Neuronal stem cell (in vitro differentiated cells): ENCODE measurements at regions not wholly inside any gene's neighbourhood (a gene's known extent, or its start where the extent isn't known, plus 50 kb on each side); places are given as distances from the start of the nearest gene placed in this dataset.

Source experiments
- DNase-seq: peaks from one replicate; pipeline ENCODE4 v3.0.0-alpha.2; 2013; ENCODE audit warnings: low spot score
- H2AFZ ChIP-seq: one replicate; pipeline ENCODE4 v1.6.1; 2013; ENCODE audit warnings: mild to moderate bottlenecking, low read length, inconsistent platforms
- H2AK5ac ChIP-seq: 2 replicates; pipeline ENCODE4 v1.6.1; 2013; ENCODE audit warnings: low read depth, mild to moderate bottlenecking, inconsistent platforms, low read length, moderate library complexity, mixed read lengths
- H2BK120ac ChIP-seq: 2 replicates; pipeline ENCODE4 v1.6.1; 2013; ENCODE audit warnings: low read depth, mild to moderate bottlenecking, inconsistent platforms, low read length, moderate library complexity, mixed read lengths
- H2BK12ac ChIP-seq: one replicate; pipeline ENCODE4 v1.6.1; 2013; ENCODE audit warnings: low read length, inconsistent platforms
- H2BK15ac ChIP-seq: 2 replicates; pipeline ENCODE4 v1.6.1; 2013; ENCODE audit warnings: mild to moderate bottlenecking, low read length, inconsistent platforms, mixed read lengths
- H2BK5ac ChIP-seq: one replicate; pipeline ENCODE4 v1.6.1; 2013; ENCODE audit warnings: inconsistent platforms, mild to moderate bottlenecking, low read length, moderate library complexity
- H3K14ac ChIP-seq: one replicate; pipeline ENCODE4 v1.6.1; 2013; ENCODE audit warnings: low read length, inconsistent platforms
- H3K18ac ChIP-seq: 2 replicates; pipeline ENCODE4 v1.6.1; 2013; ENCODE audit warnings: low read length, inconsistent platforms
- H3K23ac ChIP-seq: 2 replicates; pipeline ENCODE4 v1.6.1; 2013; ENCODE audit warnings: low read depth, mild to moderate bottlenecking, mixed read lengths, low read length, inconsistent platforms; ENCODE audit not compliant: poor library complexity
- H3K27ac ChIP-seq: replicated peaks from 3 replicates; pipeline ENCODE4 v1.5.1; 2013; ENCODE audit warnings: low read length, inconsistent platforms
- H3K27me3 ChIP-seq, 3 experiments: 2 replicates each; pipeline ENCODE4 v1.6.1; 2013; ENCODE audit warnings: low read length in 3 of 3, mild to moderate bottlenecking in 2 of 3, inconsistent platforms in 1 of 3, low read depth in 1 of 3, mixed read lengths in 1 of 3, moderate library complexity in 1 of 3; ENCODE audit not compliant: control insufficient read depth in 3 of 3, insufficient read depth in 3 of 3
- H3K36me3 ChIP-seq, 2 donors: replicated peaks in 1 of 2; 2 replicates each; pipeline ENCODE4 v1.6.1; 2013; ENCODE audit warnings: low read length in 2 of 2; ENCODE audit not compliant: control insufficient read depth in 2 of 2, insufficient read depth in 2 of 2
- H3K4ac ChIP-seq: 2 replicates; pipeline ENCODE4 v1.6.1; 2013; ENCODE audit warnings: inconsistent platforms, mild to moderate bottlenecking, low read length, moderate library complexity
- H3K4me1 ChIP-seq, 2 donors: 1 replicate in 1 of 2; 2 replicates in 1 of 2; pipeline ENCODE4 v1.6.1; 2013; ENCODE audit warnings: low read length in 2 of 2, low read depth in 1 of 2; ENCODE audit not compliant: control insufficient read depth in 2 of 2, insufficient read depth in 1 of 2
- H3K4me2 ChIP-seq: one replicate; pipeline ENCODE4 v1.6.1; 2013; ENCODE audit warnings: mild to moderate bottlenecking, low read length, inconsistent platforms; ENCODE audit not compliant: insufficient read depth, poor library complexity, severe bottlenecking
- H3K4me3 ChIP-seq, 2 donors: 2 replicates each; pipeline ENCODE4 v1.5.1; 2013; ENCODE audit warnings: low read length in 2 of 2, mild to moderate bottlenecking in 2 of 2, inconsistent platforms in 1 of 2, moderate library complexity in 1 of 2
- H3K79me1 ChIP-seq: one replicate; pipeline ENCODE4 v1.6.1; 2013; ENCODE audit warnings: low read depth, mild to moderate bottlenecking, inconsistent platforms, low read length, moderate library complexity
- H3K9ac ChIP-seq: one replicate; pipeline ENCODE4 v1.6.1; 2013; ENCODE audit warnings: mild to moderate bottlenecking, low read depth, low read length, inconsistent platforms; ENCODE audit not compliant: poor library complexity
- H3K9me3 ChIP-seq, 2 donors: replicated peaks in 1 of 2; 2 replicates each; pipeline versions ENCODE3 to v1.6.1; 2013; ENCODE audit warnings: low read length in 2 of 2, mild to moderate bottlenecking in 2 of 2, inconsistent platforms in 1 of 2, low read depth in 1 of 2, mixed read lengths in 1 of 2, moderate library complexity in 1 of 2; ENCODE audit not compliant: control insufficient read depth in 2 of 2, insufficient read depth in 1 of 2
- H4K8ac ChIP-seq: one replicate; pipeline ENCODE4 v1.6.1; 2013; ENCODE audit warnings: low read depth, mild to moderate bottlenecking, inconsistent platforms, low read length, moderate library complexity
- H4K91ac ChIP-seq: one replicate; pipeline ENCODE4 v1.6.1; 2013; ENCODE audit warnings: low read length, low read depth, mild to moderate bottlenecking, inconsistent platforms; ENCODE audit not compliant: poor library complexity
- WGBS, 2 donors: extraction: QIAGEN DNeasy Blood & Tissue Kit; methylation state at CpG; one replicate each; pipeline ENCODE4 v1.1.7; 2013; ENCODE audit warnings: missing lambda C conversion rate in 2 of 2, mixed read lengths in 1 of 2; ENCODE audit not compliant: insufficient read length in 2 of 2, insufficient replicate concordance in 1 of 2; ENCODE audit errors: extremely low coverage in 2 of 2; 5-methylcytosine and 5-hydroxymethylcytosine counted together

DNA sequence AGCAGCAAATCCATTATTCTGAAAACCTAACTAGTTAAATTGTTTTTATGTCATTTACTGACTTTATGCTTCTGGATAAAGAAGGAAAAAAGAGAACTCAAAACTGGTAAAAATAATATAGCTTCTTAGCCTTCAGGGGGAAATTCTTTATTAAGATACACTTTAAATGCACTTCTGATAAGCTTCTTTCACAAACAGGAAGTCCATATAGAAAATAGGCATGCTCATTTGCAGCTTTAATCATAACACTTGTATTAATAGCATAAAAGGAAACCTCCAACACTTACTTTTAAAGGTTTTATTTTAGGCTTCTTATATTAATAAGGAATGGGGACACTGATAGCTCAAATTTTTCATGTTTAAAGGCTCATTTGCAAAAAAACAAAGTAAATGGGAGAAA, 538.0 kb upstream of the SLC35B3 start:
- Histone ChIP-seq H3K23ac (no peak overlapping the region), H2BK15ac (no peak overlapping the region), H3K9me3 (no peaks in the 10 kb centered on the region), H3K18ac (no peak overlapping the region), H2BK120ac (no peak overlapping the region), H3K36me3 (no peaks in the 10 kb centered on the region), H3K4ac (no peak overlapping the region), H3K4me1 (no peaks in the 10 kb centered on the region), H2AK5ac (no peak overlapping the region), H4K8ac (no peak overlapping the region), H2BK5ac (no peak overlapping the region), H3K27me3 (no peaks in the 10 kb centered on the region), H3K4me2 (no peak overlapping the region), H3K9ac (no peak overlapping the region), H2AFZ (no peak overlapping the region), H3K4me3 (no peak overlapping the region), H3K27ac (no peak overlapping the region), H2BK12ac (no peak overlapping the region), H4K91ac (no peak overlapping the region), H3K79me1 (no peaks in the 10 kb centered on the region), H3K14ac (no peak overlapping the region)
- DNase-seq, result no peak

DNA sequence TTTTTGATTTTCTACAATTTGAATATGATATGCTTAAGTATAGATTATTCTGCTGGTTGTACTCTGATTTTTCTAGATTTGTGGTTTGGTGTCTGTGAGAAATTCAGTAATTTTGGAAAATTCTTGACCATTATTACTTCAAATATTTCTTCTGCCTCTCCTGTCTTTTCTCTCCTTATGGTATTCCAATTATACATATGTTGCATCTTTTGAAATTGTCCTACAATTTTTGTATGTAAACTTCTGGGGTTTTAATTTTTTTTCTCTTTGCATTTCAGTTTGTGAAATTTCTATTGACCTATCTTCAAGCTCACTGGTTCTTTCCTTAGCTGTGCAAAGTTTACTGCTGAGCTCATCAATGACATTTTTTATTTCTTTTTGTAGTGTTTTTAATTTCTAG, 534.4 kb upstream of the SLC35B3 start:
- no peak overlapping the region for H2BK120ac ChIP-seq
- no peak overlapping the region for H3K18ac ChIP-seq
- H3K36me3 ChIP-seq, result no peaks in the 10 kb centered on the region
- no peak overlapping the region for H3K23ac ChIP-seq
- no peak overlapping the region for H3K4ac ChIP-seq
- DNase-seq, result no peak
- no peak overlapping the region for H2AK5ac ChIP-seq
- no peak overlapping the region for H3K4me3 ChIP-seq
- no peaks in the 10 kb centered on the region for H3K27me3 ChIP-seq
- no peak overlapping the region for H3K27ac ChIP-seq
- peaks cover 0 to 2% of the 10 kb centered on the region in 2 donors for H3K9me3 ChIP-seq
- H3K9ac ChIP-seq, result no peak overlapping the region
- H2BK5ac ChIP-seq, result no peak overlapping the region
- no peak overlapping the region for H4K91ac ChIP-seq
- no peak overlapping the region for H4K8ac ChIP-seq
- no peaks in the 10 kb centered on the region for H3K79me1 ChIP-seq
- no peak overlapping the region for H3K14ac ChIP-seq
- H3K4me1 ChIP-seq, result no peaks in the 10 kb centered on the region
- H2BK15ac ChIP-seq, result no peak overlapping the region
- H2BK12ac ChIP-seq, result no peak overlapping the region
- H3K4me2 ChIP-seq, result no peak overlapping the region
- H2AFZ ChIP-seq, result no peak overlapping the region

DNA sequence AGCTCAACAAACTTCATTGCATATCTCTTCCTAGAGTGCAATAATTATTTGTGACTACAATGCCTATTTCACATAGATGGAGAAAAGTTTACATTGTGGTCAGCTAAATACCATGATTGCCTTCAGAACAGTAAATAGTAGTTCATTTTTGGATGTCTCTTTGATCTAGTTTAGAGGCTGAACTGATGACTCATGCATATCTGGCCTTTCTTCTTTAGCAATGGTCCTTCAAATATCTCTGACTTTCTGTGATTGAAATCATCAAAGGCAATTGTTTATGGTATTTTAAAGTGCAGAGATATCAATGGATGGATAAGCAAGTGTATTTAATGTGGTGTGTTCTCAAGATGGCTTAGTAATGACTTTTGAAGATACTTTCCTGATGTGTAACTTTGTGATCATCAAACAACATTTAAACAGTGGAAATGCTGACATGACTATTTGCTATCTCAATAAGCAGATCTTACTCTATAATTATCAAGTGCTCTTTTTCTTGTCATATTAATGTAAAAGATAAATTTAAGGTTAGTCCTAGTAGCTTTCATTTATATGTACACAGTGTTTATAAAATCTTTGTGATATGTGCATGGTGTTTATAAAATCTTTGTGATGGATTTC, 523.7 kb upstream of the SLC35B3 start:
- DNase-seq, result no peak

DNA sequence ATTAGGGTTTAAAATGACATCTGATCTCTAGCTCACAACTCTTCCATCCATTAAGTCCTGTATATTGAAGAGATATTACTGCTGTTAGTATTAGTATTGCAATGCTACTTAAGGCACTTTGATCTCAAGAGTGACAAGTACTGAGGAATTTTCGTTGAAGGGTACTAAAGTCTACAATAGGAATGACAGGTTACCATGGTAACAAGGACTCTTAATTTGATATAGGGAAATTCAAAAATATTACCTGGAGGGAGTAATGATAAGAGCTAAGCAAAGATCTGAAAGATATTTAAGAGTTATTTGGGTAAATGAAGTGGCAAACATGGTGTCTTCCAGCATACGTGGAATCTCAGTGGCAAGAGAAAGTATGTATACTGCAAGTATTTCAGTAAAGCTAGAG, 518.0 kb upstream of the SLC35B3 start:
- Histone ChIP-seq H3K27me3 (no peaks in the 10 kb centered on the region), H3K9me3 (no peaks in the 10 kb centered on the region), H3K4me1 (no peaks in the 10 kb centered on the region), H3K4me3 (no peak overlapping the region), H2BK120ac (no peak overlapping the region), H2BK5ac (no peak overlapping the region), H3K23ac (no peak overlapping the region), H2BK12ac (no peak overlapping the region), H3K14ac (no peak overlapping the region), H3K4me2 (no peak overlapping the region), H4K8ac (no peak overlapping the region), H4K91ac (no peak overlapping the region), H3K27ac (no peak overlapping the region), H2AFZ (no peak overlapping the region), H3K18ac (no peak overlapping the region), H3K36me3 (no peaks in the 10 kb centered on the region), H2AK5ac (no peak overlapping the region), H3K79me1 (no peaks in the 10 kb centered on the region), H3K4ac (no peak overlapping the region), H2BK15ac (no peak overlapping the region), H3K9ac (no peak overlapping the region)
- no peak for DNase-seq
- no CpG with 5 or more reads among the region's 2 CpGs for WGBS, 2 donors

More for the DNA sequence above, 523.7 kb upstream of the SLC35B3 start:
- Histone ChIP-seq H3K27ac (no peak overlapping the region), H3K79me1 (no peaks in the 10 kb centered on the region), H3K23ac (no peak overlapping the region), H4K8ac (no peak overlapping the region), H4K91ac (no peak overlapping the region), H2BK5ac (no peak overlapping the region), H3K4ac (no peak overlapping the region), H2BK15ac (no peak overlapping the region), H3K36me3 (no peaks in the 10 kb centered on the region), H3K27me3 (no peaks in the 10 kb centered on the region), H3K18ac (no peak overlapping the region), H2BK120ac (no peak overlapping the region), H3K4me3 (no peak overlapping the region), H3K4me2 (no peak overlapping the region), H3K4me1 (no peaks in the 10 kb centered on the region), H2AK5ac (no peak overlapping the region), H3K9me3 (no peaks in the 10 kb centered on the region), H3K9ac (no peak overlapping the region), H2AFZ (no peak overlapping the region), H3K14ac (no peak overlapping the region), H2BK12ac (no peak overlapping the region)
